ENCODE measurements at regions not wholly inside any gene's neighbourhood (a gene's known extent, or its start where the extent isn't known, plus 50 kb on each side); places are given as distances from the start of the nearest gene placed in this dataset.
A peak's percentile ranks its signal among the peaks of the same experiment; 100 is the strongest.

- DNase-seq (ENCODE audit: low read depth), result no peak
Observed at GRCh38 chr2:66960161-66960560, 437.0 kb upstream of the ETAA1 start.

DNA sequence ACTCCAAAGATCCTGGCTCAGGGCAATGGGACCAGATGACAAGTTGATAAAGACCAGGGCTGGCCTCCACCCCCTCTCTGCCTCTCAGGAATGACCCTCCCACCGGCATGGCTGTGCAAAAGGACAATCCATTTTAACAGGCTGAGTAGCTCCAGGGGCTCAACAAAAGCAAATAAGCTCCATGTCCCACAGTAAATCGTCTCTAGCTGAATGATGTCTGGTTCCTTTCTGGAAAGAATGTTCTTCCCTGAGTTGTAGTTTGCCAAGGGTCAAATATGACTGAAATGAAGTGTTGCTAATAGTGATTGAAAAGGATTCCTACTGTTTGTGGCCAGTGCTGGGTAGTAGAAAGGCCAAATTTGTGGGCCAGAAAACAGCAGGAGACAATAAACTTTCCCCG lies 434.4 kb upstream of the ETAA1 start:
- DNase-seq (ENCODE audit: low read depth), result no peak

DNA sequence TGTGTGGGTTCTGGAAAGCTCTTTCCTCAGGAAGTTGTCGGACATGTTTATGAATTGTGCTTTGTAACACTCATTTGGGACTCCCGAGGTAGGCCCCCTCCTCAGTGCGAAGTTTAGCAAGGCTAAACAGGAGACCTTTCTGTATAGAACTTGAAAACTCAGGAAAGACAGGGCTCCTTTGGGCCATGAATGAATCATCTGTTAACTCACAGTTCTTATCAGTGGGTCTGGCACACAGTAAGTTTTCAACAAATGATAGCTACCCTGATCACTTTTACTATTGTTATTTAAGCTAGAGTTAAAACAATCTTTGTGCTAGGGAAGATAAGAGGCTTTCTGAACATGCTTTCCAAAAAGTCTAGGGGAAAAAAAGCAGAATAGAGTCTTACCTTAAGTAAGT lies 430.5 kb upstream of the ETAA1 start:
- no peak for DNase-seq (ENCODE audit: low read depth)

DNA sequence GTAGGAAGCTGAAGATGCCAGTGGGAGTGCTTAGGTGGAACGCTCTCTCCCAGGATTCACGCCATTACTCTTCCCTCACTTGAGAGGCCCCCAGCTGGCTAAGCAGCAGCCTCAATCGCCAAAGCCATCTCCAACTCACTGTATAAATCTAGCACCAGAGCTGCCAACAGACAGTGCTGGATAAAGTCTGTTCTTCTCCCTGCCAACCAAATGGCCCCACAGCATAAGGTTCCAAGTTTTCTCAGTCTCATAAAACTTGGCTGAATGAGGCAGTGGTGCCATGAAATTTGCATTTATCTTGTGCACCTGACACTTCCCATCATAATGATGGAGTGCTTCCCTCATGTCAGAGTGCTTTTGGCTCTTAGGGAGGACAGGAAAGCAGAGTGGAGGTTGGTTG lies 428.2 kb upstream of the ETAA1 start:
- DNase-seq (ENCODE audit: low read depth), result no peak

DNA sequence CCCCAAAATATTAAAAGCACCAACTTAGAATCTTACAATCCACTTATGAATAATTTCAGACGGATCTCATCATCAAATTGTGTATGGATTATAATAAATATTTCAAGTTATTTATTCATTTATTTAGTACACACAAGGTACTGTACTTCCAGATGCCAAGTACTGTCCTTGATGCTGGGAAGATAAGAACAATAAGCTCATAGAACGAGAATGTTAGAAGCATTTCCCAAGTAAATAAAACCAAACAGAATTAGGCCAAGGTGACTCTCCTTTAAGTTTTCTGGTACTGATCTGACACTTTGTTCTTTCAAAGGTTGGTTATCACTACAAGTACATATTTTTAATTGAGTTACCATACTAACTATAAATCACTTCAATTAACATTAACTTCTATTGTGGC lies 416.1 kb upstream of the ETAA1 start:
- no peak for DNase-seq (ENCODE audit: low read depth)

- DNase-seq (ENCODE audit: low read depth), result peak; percentile 27
Observed at GRCh38 chr2:66982766-66983165, 414.4 kb upstream of the ETAA1 start.

DNA sequence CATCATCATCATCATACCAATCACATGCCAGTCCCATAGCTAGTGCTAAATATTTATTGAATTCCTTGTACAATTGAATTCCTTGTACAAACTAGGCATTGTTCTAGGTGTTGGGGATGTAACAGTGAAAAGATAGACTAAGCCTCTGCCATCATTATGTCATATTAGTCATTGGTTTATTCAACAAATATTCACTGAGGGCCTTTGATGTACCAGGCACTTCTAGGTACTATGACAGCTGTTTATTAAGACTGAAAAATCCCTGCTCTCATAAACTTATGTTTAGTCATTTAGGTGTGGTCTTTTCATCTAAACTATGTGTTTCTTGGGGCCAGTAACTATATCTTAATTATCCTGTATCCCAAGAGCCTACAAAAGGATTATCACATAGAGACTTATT lies 412.3 kb upstream of the ETAA1 start:
- DNase-seq (ENCODE audit: low read depth), result peak; percentile 6

DNA sequence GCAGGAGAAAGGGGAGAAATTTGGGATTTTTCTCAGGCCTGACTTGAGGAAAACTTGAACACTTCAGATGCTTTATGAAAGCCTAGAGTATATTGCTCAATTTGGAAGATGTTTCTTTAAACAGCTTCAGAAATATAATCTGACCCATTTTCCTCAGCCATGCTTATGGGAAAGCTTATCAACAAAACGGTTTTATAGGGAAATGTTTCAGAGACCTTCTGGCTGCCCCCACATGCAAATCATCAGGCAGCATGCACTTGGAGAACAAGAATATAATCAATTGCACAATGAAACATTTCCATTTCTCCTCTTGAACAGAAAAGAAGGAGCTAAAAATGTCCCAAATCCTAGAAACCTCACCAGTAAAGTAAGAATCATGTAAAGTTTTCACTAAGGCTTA lies 411.2 kb upstream of the ETAA1 start:
- DNase-seq (ENCODE audit: low read depth), result no peak

- DNase-seq (ENCODE audit: low read depth), result no peak
Observed at GRCh38 chr2:66987733-66988132, 409.4 kb upstream of the ETAA1 start.

- no peak for DNase-seq (ENCODE audit: low read depth)
Observed at GRCh38 chr2:66994654-66995053, 402.5 kb upstream of the ETAA1 start.

DNA sequence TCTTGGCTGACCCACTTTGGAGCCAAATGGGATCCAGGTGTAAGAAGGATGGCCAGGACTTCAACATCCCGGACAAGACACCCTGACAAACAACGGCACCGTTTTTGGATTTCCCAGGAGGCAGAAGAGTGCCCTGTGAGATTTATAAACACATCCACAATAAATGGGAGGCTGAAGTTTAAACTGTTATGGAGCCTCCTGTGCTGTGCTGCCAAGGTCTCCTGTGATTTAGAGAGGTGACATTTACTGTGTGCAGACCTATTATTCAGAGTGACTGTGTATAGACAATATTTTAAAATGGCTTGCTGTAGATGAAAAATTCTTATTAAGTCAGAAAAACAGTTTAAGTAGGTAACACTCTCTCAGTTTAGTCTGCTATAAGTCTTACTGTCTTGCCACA lies 401.5 kb upstream of the ETAA1 start:
- no peak for DNase-seq (ENCODE audit: low read depth)

- no peak for DNase-seq (ENCODE audit: low read depth)
Observed at GRCh38 chr2:67002618-67003371, 394.3 kb upstream of the ETAA1 start.

DNA sequence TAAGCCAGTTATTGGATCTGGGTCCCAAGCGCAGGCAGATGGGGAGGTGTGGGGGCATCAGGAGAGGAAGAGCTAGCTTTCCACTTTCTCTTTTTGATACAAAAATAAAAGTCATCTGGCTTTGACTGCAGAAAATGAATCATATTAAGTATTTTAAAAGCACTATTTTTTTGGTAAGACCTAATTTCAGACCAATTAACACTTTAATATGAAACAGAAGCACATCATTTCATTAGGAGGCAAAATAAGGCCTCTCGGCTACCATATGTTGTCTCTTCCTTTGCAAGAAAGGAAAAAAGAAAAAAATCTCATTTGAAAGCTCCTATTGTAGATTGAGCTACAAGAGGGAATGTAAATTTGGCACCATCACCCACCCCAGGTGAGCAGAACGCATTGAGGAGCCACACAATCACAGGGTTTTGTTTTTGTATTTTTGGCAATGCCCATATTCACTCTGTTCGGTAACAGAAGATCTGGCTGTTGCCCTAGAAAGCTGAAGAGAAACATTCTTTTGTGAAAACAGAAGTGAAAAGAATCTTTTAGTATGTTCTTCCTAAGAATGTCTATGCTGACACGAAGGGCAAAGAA lies 390.7 kb upstream of the ETAA1 start:
- DNase-seq (ENCODE audit: low read depth), result no peak

DNA sequence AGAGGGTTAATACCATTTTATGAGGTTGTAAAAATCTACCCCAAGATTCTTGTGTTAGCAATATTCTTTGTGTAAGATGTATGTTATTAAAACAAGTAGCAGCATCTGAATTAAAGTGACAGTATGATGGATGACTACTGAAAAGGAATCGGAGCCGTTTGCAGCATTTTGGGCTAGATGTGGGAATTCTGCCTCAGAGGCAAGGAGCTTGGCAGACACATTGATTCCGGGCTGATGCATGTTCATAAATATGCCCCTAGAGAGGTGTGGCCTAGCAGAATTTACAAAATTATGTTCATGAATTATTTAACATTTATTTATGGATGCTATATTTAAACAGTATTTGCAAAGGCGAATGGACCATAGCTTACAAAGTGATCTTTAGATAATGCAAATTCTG lies 389.0 kb upstream of the ETAA1 start:
- no peak for DNase-seq (ENCODE audit: low read depth)

GRCh38 chr2:67012165-67012564 lies 385.0 kb upstream of the ETAA1 start:
- no peak for DNase-seq (ENCODE audit: low read depth)

DNA sequence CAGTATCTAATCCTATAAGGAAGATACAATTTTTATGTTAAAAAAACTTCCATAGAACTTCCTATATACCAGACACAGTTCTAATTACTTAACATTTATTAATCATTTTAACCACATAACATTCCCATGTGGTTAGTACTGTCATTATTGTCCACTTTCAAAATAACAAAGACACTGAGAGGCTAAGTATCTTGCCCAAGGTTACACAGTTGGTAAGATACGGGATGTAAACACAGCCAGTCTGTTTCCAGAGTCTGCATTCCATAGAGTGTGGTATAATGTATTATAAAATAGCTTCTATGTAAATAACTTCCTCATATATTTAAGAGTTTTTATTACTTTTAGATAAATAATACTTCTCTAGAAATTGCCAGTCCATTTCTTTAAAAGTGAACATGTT lies 383.3 kb upstream of the ETAA1 start:
- peak; percentile 6 for DNase-seq (ENCODE audit: low read depth)

- peak; percentile 47 for DNase-seq (ENCODE audit: low read depth)
Observed at GRCh38 chr2:67015681-67016080, 381.5 kb upstream of the ETAA1 start.

DNA sequence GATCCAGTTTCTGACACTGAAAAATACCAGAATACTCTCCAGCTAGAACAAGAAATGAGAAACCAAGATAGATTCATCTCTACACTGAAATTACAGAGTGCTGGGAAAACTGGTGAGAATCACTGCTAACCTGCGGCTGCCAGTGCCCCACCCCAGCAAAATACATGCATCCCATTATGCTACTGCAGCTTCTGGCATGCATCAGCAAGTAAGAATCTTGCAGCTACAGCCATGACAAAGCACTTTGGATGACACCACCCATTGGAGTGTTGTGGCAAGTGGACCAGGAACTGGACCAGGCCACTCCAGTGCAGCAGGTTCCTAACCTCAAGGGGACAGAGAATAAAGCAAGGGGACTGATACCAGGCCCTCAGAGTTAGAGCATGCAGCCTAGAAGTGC lies 378.8 kb upstream of the ETAA1 start:
- DNase-seq (ENCODE audit: low read depth), result no peak

DNA sequence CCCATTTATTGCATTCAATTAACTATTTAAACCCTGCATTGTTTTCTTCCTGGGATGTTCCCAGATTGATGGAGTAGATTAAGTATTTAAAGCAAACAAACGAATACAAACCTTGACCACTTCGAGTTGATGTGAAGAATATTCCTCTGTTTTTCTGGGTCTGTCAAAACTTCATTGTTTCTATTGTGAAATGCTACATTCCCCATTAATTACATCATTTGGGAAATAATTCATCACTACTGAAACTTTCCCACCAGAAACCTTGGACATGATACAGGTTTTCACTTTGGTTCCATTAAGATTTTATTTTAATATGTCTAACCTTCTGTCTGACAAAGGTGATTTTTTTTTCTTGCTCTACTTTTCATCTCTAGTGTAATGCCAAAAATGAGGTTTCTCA lies 365.1 kb upstream of the ETAA1 start:
- DNase-seq (ENCODE audit: low read depth), result peak; percentile 59

- no peak for DNase-seq (ENCODE audit: low read depth)
Observed at GRCh38 chr2:67036444-67036843, 360.7 kb upstream of the ETAA1 start.

- peak; percentile 93 for DNase-seq (ENCODE audit: low read depth)
Observed at GRCh38 chr2:67037655-67038054, 359.5 kb upstream of the ETAA1 start.

- DNase-seq (ENCODE audit: low read depth), result no peak
Observed at GRCh38 chr2:67038195-67038594, 358.9 kb upstream of the ETAA1 start.

GRCh38 chr2:67039058-67039457 lies 358.1 kb upstream of the ETAA1 start:
- DNase-seq (ENCODE audit: low read depth), result no peak

- DNase-seq (ENCODE audit: low read depth), result no peak
Observed at GRCh38 chr2:67039517-67040103, 357.5 kb upstream of the ETAA1 start.
